GM12878 (cell line): ENCODE measurements at regions not wholly inside any gene's neighbourhood (a gene's known extent, or its start where the extent isn't known, plus 50 kb on each side); places are given as distances from the start of the nearest gene placed in this dataset.

Experiments
- ATAC-seq: fragments of 200-7000 bp; cut with Tn5 transposase; 3 replicates; pipeline ENCODE4 v1.9.1; 2020; ENCODE audit warnings: mild to moderate bottlenecking, moderate library complexity
- BruUV-seq: library from RNA; stranded (reverse); fragments of 400-500 nt; replicated peaks from 2 replicates; lab custom pipeline; 2021; lab: Mats Ljungman, UMichigan
- CTCF ChIA-PET: fragments of 300-600 bp; sonication (Branson Sonifier 250); formaldehyde crosslinking; extraction: SDS; loops from one replicate; lab custom pipeline; 2021; ENCODE audit warnings: inconsistent platforms; lab: Yijun Ruan, JAX
- POLR2A ChIA-PET: fragments of 350-600 bp; formaldehyde crosslinking; extraction: SDS; loops from one replicate; lab custom pipeline; 2021; ENCODE audit warnings: inconsistent platforms; lab: Charles Lee
- RAD21 ChIA-PET: fragments of 300-600 bp; sonication (Branson Sonifier 250); formaldehyde crosslinking; loops from one replicate; lab custom pipeline; 2023; ENCODE audit warnings: antibody characterized with exemption; ENCODE audit not compliant: unreplicated experiment; lab: Charles Lee
- SMC1A ChIA-PET: fragments of 300-600 bp; sonication (Branson Sonifier 250); formaldehyde crosslinking; loops from one replicate; lab custom pipeline; 2023; ENCODE audit not compliant: unreplicated experiment, uncharacterized antibody; lab: Charles Lee
- DNase-seq: peaks from one replicate; pipeline ENCODE4 v3.0.0-alpha.2; 2011; ENCODE audit warnings: low read depth, low spot score
- FAIRE-seq: peaks from 3 replicates; lab custom pipeline; 2011; peaks lifted over from hg19 to GRCh38; lab: Jason Lieb, UNC
- H2AFZ ChIP-seq: 2 replicates; pipeline ENCODE4 v1.6.0; 2011; ENCODE audit warnings: low read depth, low read length, control low read depth; ENCODE audit not compliant: control insufficient read depth
- H3K27ac ChIP-seq: 2 replicates; pipeline ENCODE4 v1.5.1; 2011; ENCODE audit warnings: control low read depth; ENCODE audit not compliant: control insufficient read depth, insufficient read depth
- H3K27me3 ChIP-seq, 2 experiments: replicated peaks in 1 of 2; 2 replicates each; pipeline versions ENCODE4 v1.6.0 to v1.6.1; 2011; ENCODE audit warnings: low read length in 1 of 2; ENCODE audit not compliant: control insufficient read depth in 2 of 2, insufficient read depth in 2 of 2
- H3K36me3 ChIP-seq, 2 experiments: 2 replicates each; pipeline ENCODE4 v1.5.1; 2011; ENCODE audit warnings: low read length in 1 of 2; ENCODE audit not compliant: control insufficient read depth in 2 of 2, insufficient read depth in 2 of 2
- H3K4me1 ChIP-seq: 2 replicates; pipeline ENCODE4 v1.6.1; 2011; ENCODE audit warnings: mild to moderate bottlenecking, low read length, moderate library complexity, mixed read lengths; ENCODE audit not compliant: control insufficient read depth, insufficient read depth
- H3K4me2 ChIP-seq: 2 replicates; pipeline ENCODE4 v1.6.0; 2011; ENCODE audit warnings: control low read depth; ENCODE audit not compliant: control insufficient read depth, insufficient read depth
- H3K4me3 ChIP-seq: fragments of 200-600 bp; sonication (generic); 2 replicates; pipeline ENCODE4 v1.5.1; 2016
- H3K79me2 ChIP-seq: 2 replicates; pipeline ENCODE4 v1.6.0; 2011; ENCODE audit warnings: low read length; ENCODE audit not compliant: control insufficient read depth, insufficient read depth
- H3K9ac ChIP-seq: 2 replicates; pipeline ENCODE4 v1.8.0; 2011; ENCODE audit warnings: low read length, control low read depth, mixed read lengths; ENCODE audit not compliant: control insufficient read depth, insufficient read depth
- H3K9me3 ChIP-seq: replicated peaks from 3 replicates; pipeline ENCODE4 v1.5.1; 2011; ENCODE audit warnings: mild to moderate bottlenecking, low read length; ENCODE audit not compliant: control insufficient read depth, insufficient read depth
- H4K20me1 ChIP-seq: 2 replicates; pipeline ENCODE4 v1.6.0; 2011; ENCODE audit not compliant: control insufficient read depth, insufficient read depth
- ASH2L ChIP-seq: fragments of 300-600, 200-600 bp; sonication (generic); IDR thresholded peaks from 2 replicates; pipeline ENCODE4 v1.6.1; 2017; ENCODE audit warnings: low read depth, mild to moderate bottlenecking, borderline replicate concordance
- CHD1 ChIP-seq: IDR thresholded peaks from 2 replicates; pipeline ENCODE4 v1.6.1; 2012; ENCODE audit warnings: low read depth, low read length, improper control_type of control experiment
- ELK1 ChIP-seq: IDR thresholded peaks from 2 replicates; pipeline ENCODE4 v1.6.1; 2012; ENCODE audit warnings: low read depth, low read length, improper control_type of control experiment
- IRF4 ChIP-seq: IDR thresholded peaks from 2 replicates; pipeline ENCODE4 v1.6.1; 2011; ENCODE audit warnings: low read depth, low read length
- MTA2 ChIP-seq: fragments of 450-650 bp; IDR thresholded peaks from 2 replicates; pipeline ENCODE4 v1.6.1; 2016; ENCODE audit warnings: low read depth, mild to moderate bottlenecking, moderate library complexity
- NR2F1 ChIP-seq: fragments of 450-650 bp; conservative IDR thresholded peaks from 2 replicates; pipeline ENCODE4 v1.6.1; 2017; ENCODE audit warnings: mild to moderate bottlenecking
- TCF7 ChIP-seq: IDR thresholded peaks from 2 replicates; pipeline ENCODE4 v1.6.1; 2014; ENCODE audit warnings: antibody characterized with exemption, borderline replicate concordance
- in situ Hi-C: fragments of 300-500 bp; cut with MboI; formaldehyde crosslinking; loops from 9 replicates; pipeline ENCODE4 v1.14.3; 2018; ENCODE audit warnings: mixed read lengths
- intact Hi-C: fragments of 100-400 bp; cut with micrococcal nuclease; formaldehyde crosslinking; loops from one replicate; pipeline ENCODE4 v1.14.2; 2022; ENCODE audit not compliant: unreplicated experiment

- BruUV-seq, result no TSS peak
- DNase-seq (no peak), FAIRE-seq (no peak)
- H3K4me3 ChIP-seq, result no peak overlapping the region
- RAD21 ChIA-PET, result no interaction called here
- no peak overlapping the region for H3K4me2 ChIP-seq
- CTCF ChIA-PET, result no interaction called here
- in situ Hi-C loops, result no loop called here
- TF ChIP-seq CHD1 (no peak), MTA2 (no peak), IRF4 (no peak), ASH2L (no peak), NR2F1 (no peak), TCF7 (no peak), ELK1 (no peak)
- TF ChIP-seq, all 136 proteins: peak for 0
- Histone ChIP-seq H2AFZ (no peak overlapping the region), H4K20me1 (no peaks in the 10 kb centered on the region), H3K9ac (no peak overlapping the region), H3K4me1 (no peaks in the 10 kb centered on the region), H3K27ac (no peak overlapping the region), H3K79me2 (no peaks in the 10 kb centered on the region), H3K9me3 (no peaks in the 10 kb centered on the region), H3K36me3 (no peaks in the 10 kb centered on the region), H3K27me3 (no peaks in the 10 kb centered on the region)
- ATAC-seq, result no peak
- intact Hi-C loops, result no loop called here
- ChIA-PET POLR2A (no interaction called here), SMC1A (interaction anchor here (0.6 kb wide), 1 partner anchor 813 kb away, joined by 4 read pairs; no protein-coding TSS in a partner anchor)
These were observed 286.0 kb downstream of the HAO1 start for GRCh38 chr20:7654231-7654630.
